SK-MEL-5 (cell line): ENCODE measurements at regions not wholly inside any gene's neighbourhood (a gene's known extent, or its start where the extent isn't known, plus 50 kb on each side); places are given as distances from the start of the nearest gene placed in this dataset.
A peak's percentile ranks its signal among the peaks of the same experiment; 100 is the strongest.
"Not testable (repeated sequence)": the region's sequence is repeated elsewhere in the genome, so short reads cannot be mapped to it uniquely, and the experiment has no call there.

Experiments
- DNase-seq: peaks from one replicate; pipeline ENCODE4 v3.0.0-alpha.2; 2016; ENCODE audit warnings: low read depth, low spot score
- in situ Hi-C: cut with HindIII; loops from 2 replicates; pipeline ENCODE4 v1.10.0; 2016; ENCODE audit warnings: low sequenced_read_pairs, high pct_unique_total_duplicates, low pct_unique_long_range_greater_than_20kb

GRCh38 chr1:199095628-199096027 is 456.8 kb downstream of the PTPRC start:
- in situ Hi-C loops, DNase-seq: not testable (repeated sequence)

- DNase-seq = no peak
- in situ Hi-C loops = no loop called here
Measured at GRCh38 chr1:199096591-199096990, 457.8 kb downstream of the PTPRC start.

GRCh38 chr1:199098468-199098867 is 459.6 kb downstream of the PTPRC start:
- in situ Hi-C loops = no loop called here
- DNase-seq = no peak

GRCh38 chr1:199101139-199101538 is 462.3 kb downstream of the PTPRC start:
- DNase-seq = peak; percentile 8
- in situ Hi-C loops = no loop called here

- in situ Hi-C loops = no loop called here
- DNase-seq = no peak
Measured at GRCh38 chr1:199101635-199102034, 462.8 kb downstream of the PTPRC start.

- in situ Hi-C loops = no loop called here
- DNase-seq = no peak
Measured at GRCh38 chr1:199102239-199102638, 463.4 kb downstream of the PTPRC start.

GRCh38 chr1:199109160-199109559 is 470.3 kb downstream of the PTPRC start:
- in situ Hi-C loops = no loop called here

GRCh38 chr1:199112365-199112764 is 473.5 kb downstream of the PTPRC start:
- no peak for DNase-seq
- in situ Hi-C loops = no loop called here

More at GRCh38 chr1:199109160-199109559, 470.3 kb downstream of the PTPRC start:
- DNase-seq = no peak

- in situ Hi-C loops = no loop called here
- peak; percentile 75 for DNase-seq
Measured at GRCh38 chr1:199113265-199113869, 474.5 kb downstream of the PTPRC start.

- no peak for DNase-seq
- in situ Hi-C loops = no loop called here
Measured at GRCh38 chr1:199116488-199116887, 477.6 kb downstream of the PTPRC start.

GRCh38 chr1:199121047-199121446 is 482.2 kb downstream of the PTPRC start:
- DNase-seq = no peak
- in situ Hi-C loops = no loop called here

GRCh38 chr1:199122085-199122484 is 483.2 kb downstream of the PTPRC start:
- no peak for DNase-seq
- in situ Hi-C loops = no loop called here

GRCh38 chr1:199122532-199123311 is 483.9 kb downstream of the PTPRC start:
- in situ Hi-C loops = no loop called here
- no peak for DNase-seq

- no peak for DNase-seq
- in situ Hi-C loops = no loop called here
Measured at GRCh38 chr1:199123615-199124014, 484.8 kb downstream of the PTPRC start.

GRCh38 chr1:199124351-199124750 is 485.5 kb downstream of the PTPRC start:
- in situ Hi-C loops = no loop called here
- DNase-seq = no peak

GRCh38 chr1:199129247-199129646 is 490.4 kb downstream of the PTPRC start:
- DNase-seq = no peak
- in situ Hi-C loops = no loop called here

- in situ Hi-C loops = no loop called here
- no peak for DNase-seq
Measured at GRCh38 chr1:199132006-199132405, 493.2 kb downstream of the PTPRC start.

GRCh38 chr1:199135901-199136300 is 497.1 kb downstream of the PTPRC start:
- no peak for DNase-seq
- in situ Hi-C loops = no loop called here

GRCh38 chr1:199138061-199138460 is 499.2 kb downstream of the PTPRC start:
- in situ Hi-C loops = no loop called here
- no peak for DNase-seq
